NCI-H774 (cell line): ENCODE measurements at regions not wholly inside any gene's neighbourhood (a gene's known extent, or its start where the extent isn't known, plus 50 kb on each side); places are given as distances from the start of the nearest gene placed in this dataset.

Source experiments
- DNase-seq: peaks from one replicate; lab custom pipeline; 2025; lab: John Stamatoyannopoulos, UW

- no peak for DNase-seq
These were observed 111.9 kb upstream of the CALN1 start for GRCh38 chr7:72524037-72524436.

GRCh38 chr7:72504061-72504706, 92.0 kb upstream of the CALN1 start:
- DNase-seq, result no peak

- no peak for DNase-seq
These were observed 91.5 kb upstream of the CALN1 start for GRCh38 chr7:72503644-72504043.

GRCh38 chr7:72494807-72495206, 82.7 kb upstream of the CALN1 start:
- no peak for DNase-seq

- peak; percentile 63 for DNase-seq
These were observed 81.9 kb upstream of the CALN1 start for GRCh38 chr7:72493850-72494661.

- no peak for DNase-seq
These were observed 80.4 kb upstream of the CALN1 start for GRCh38 chr7:72492461-72493065.

GRCh38 chr7:72490301-72490700, 78.2 kb upstream of the CALN1 start:
- DNase-seq, result no peak

- no peak for DNase-seq
These were observed 69.8 kb upstream of the CALN1 start for GRCh38 chr7:72481934-72482333.

- DNase-seq, result no peak
These were observed 64.6 kb upstream of the CALN1 start for GRCh38 chr7:72476608-72477305.

- no peak for DNase-seq
These were observed 55.1 kb upstream of the CALN1 start for GRCh38 chr7:72467237-72467636.

GRCh38 chr7:72466797-72467196, 54.7 kb upstream of the CALN1 start:
- no peak for DNase-seq

- DNase-seq, result no peak
These were observed 53.4 kb upstream of the CALN1 start for GRCh38 chr7:72465521-72465920.

- DNase-seq, result no peak
These were observed 50.2 kb upstream of the CALN1 start for GRCh38 chr7:72462311-72462710.
